ENCODE measurements at regions not wholly inside any gene's neighbourhood (a gene's known extent, or its start where the extent isn't known, plus 50 kb on each side); places are given as distances from the start of the nearest gene placed in this dataset.

- TF ChIP-seq CHD7 (IDR thresholded peaks at IDR 0.05; ENCODE audit: insufficient replicate concordance, low read length) (no peak), RFX5 (IDR thresholded peaks at IDR 0.05; ENCODE audit: borderline replicate concordance, low read depth, low read length) (no peak), CHD1 (IDR thresholded peaks at IDR 0.05; ENCODE audit: low read depth, low read length) (no peak), SIN3A (conservative IDR thresholded peaks at IDR 0.05 in 1 of 2, IDR thresholded peaks at IDR 0.05 in 1 of 2; ENCODE audit: low read depth in 1 of 2, low read length in 2 of 2) (no peak), EGR1 (IDR thresholded peaks at IDR 0.05; ENCODE audit: borderline replicate concordance, low read depth, low read length) (no peak), MAFK (IDR thresholded peaks at IDR 0.05; ENCODE audit: low read depth, low read length) (no peak), TEAD4 (IDR thresholded peaks at IDR 0.05; ENCODE audit: low read depth, low read length) (no peak), HDAC6 (IDR thresholded peaks at IDR 0.05; ENCODE audit: low read depth, low read length) (no peak)
Observed at GRCh38 chr6:40738551-40739193, 151.5 kb upstream of the LRFN2 start (continued).
